GM10266 (cell line): ENCODE measurements at regions not wholly inside any gene's neighbourhood (a gene's known extent, or its start where the extent isn't known, plus 50 kb on each side); places are given as distances from the start of the nearest gene placed in this dataset.

Experiments
- DNase-seq: peaks from one replicate; pipeline ENCODE4 v3.0.0; 2012; ENCODE audit errors: extremely low spot score
- TF ChIP-seq, protein P1 (sequence below): IDR thresholded peaks from 2 replicates; pipeline ENCODE4 v1.5.1; 2012; ENCODE audit warnings: mild to moderate bottlenecking, low read depth; ENCODE audit not compliant: control insufficient read depth, insufficient read depth; ENCODE audit errors: missing control alignments

DNA sequence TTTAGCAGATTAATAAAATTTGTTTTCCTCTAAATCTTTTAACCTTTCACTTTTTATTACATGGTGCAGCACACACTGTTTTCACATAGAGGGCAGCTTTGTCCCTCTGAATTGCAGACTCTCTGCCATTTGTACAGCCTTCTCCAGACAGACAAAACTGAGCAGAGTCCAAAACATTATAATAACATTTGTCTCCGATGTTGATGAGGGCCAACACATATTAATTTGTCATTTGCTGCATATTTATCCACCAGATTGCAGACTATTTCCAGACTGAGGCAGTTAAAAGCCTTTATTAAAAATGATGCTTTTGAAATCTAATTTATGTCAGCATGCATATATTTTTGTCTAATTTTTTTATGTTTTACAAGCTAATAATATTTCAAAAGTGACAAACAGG, 1251.9 kb upstream of the SLC10A2 start:
- no peak for DNase-seq
- TF ChIP-seq, protein P1, sequence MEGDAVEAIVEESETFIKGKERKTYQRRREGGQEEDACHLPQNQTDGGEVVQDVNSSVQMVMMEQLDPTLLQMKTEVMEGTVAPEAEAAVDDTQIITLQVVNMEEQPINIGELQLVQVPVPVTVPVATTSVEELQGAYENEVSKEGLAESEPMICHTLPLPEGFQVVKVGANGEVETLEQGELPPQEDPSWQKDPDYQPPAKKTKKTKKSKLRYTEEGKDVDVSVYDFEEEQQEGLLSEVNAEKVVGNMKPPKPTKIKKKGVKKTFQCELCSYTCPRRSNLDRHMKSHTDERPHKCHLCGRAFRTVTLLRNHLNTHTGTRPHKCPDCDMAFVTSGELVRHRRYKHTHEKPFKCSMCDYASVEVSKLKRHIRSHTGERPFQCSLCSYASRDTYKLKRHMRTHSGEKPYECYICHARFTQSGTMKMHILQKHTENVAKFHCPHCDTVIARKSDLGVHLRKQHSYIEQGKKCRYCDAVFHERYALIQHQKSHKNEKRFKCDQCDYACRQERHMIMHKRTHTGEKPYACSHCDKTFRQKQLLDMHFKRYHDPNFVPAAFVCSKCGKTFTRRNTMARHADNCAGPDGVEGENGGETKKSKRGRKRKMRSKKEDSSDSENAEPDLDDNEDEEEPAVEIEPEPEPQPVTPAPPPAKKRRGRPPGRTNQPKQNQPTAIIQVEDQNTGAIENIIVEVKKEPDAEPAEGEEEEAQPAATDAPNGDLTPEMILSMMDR = no peak

DNA sequence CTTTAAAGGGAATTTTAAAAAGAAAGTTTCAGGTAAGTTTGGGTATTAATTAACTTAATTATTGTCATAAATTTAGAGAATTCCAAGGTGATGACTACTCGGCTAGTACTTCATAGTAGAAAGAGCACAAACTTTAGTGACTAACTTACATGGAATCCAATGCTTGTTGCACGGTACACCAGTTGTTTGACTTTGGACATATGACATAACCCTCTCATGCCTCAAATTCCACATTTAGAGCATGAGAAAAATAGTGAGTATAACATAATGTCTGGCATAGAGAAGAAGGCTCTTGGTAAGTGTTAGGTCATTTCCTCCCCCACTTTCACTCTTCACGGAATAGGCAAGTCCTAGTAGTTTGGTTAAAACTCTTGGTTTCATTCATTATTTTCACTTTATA, 1249.4 kb upstream of the SLC10A2 start:
- TF ChIP-seq, protein P1 = no peak
- DNase-seq = no peak

DNA sequence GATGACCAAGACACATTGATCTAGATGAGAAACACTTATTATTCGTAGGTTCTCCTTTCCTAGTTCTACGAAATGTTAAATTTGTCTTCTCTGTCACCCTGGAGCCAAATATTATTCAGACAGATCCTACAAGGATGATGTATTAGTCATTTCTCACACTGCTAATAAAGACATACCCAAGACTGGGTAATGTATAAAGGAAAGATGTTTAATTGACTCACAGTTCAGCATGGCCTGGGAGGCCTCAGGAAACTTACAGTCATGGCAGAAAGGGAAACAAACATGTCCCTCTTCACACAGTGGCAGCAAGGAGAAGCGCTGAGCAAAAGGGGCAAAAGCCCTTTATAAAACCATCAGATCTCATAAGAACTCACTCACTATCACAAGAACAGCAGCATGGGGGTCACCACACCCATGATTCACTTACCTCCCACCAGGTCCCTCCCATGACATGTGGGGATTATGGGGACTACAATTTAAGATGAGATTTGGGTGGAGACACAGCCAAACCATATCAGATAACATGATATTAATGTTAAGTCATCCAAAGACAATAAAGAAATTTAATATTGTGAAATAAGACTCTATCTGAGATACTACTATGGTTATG, 1248.8 kb upstream of the SLC10A2 start:
- TF ChIP-seq, protein P1 = no peak
- DNase-seq = no peak

GRCh38 chr13:104314321-104314720, 1248.1 kb upstream of the SLC10A2 start:
- no peak for DNase-seq
- TF ChIP-seq, protein P1 = no peak

- DNase-seq = no peak
- TF ChIP-seq, protein P1 = no peak
Measured at GRCh38 chr13:104310861-104311260, 1244.6 kb upstream of the SLC10A2 start.

- DNase-seq = no peak
- TF ChIP-seq, protein P1 = no peak
Measured at GRCh38 chr13:104309431-104309830, 1243.2 kb upstream of the SLC10A2 start.

DNA sequence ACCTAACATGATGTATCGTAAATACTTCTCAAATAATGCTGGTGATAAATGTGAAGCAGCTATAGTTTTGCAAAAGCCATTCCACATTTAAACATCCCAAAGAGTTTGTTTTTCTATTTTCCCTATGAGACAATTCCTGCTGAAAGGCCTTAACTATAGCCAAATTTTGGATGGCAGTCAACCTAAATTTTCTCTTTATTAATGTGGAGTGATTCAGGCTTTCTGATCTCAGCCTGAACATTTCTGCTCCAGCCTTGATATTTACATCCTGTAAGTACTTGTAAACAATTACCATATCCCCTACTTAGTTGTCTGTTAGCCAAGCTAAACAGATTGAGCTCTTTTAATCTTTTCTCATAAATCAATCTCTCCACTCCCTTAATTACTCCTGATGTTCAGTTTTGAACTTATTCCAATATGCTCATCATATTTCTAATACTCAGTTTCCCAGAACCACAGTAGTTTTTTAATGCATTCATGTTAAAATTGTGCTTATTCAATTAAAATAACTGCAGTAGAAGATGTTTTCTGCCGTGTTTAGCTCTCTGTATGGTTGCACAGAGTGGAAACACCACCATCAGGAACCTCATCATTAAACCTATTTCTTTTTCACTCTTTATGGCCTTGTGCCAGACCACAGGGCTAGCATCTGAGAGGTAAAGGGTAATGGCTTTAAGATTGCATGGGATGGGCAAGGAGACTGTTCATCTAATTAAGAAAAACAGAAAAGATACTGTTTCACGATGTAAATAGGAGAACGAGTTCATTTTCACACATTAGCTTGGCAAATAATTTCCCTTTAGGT, 1235.2 kb upstream of the SLC10A2 start:
- no peak for DNase-seq
- TF ChIP-seq, protein P1 = no peak
